AG10803 (cell line): ENCODE measurements at regions not wholly inside any gene's neighbourhood (a gene's known extent, or its start where the extent isn't known, plus 50 kb on each side); places are given as distances from the start of the nearest gene placed in this dataset.
"Not testable (repeated sequence)": the region's sequence is repeated elsewhere in the genome, so short reads cannot be mapped to it uniquely, and the experiment has no call there.

Source experiments
- DNase-seq: peaks from one replicate; pipeline ENCODE4 v3.0.0; 2010; ENCODE audit warnings: low read depth
- H3K4me3 ChIP-seq: 2 replicates; pipeline ENCODE4 v1.5.1; 2011; ENCODE audit warnings: mild to moderate bottlenecking, low read length, control low read depth
- TF ChIP-seq, protein P1 (sequence below): conservative IDR thresholded peaks from 2 replicates; pipeline ENCODE4 v1.5.1; 2011; ENCODE audit warnings: mild to moderate bottlenecking, low read length, control low read depth, inconsistent platforms

GRCh38 chr21:20023193-20023592 is 975.0 kb upstream of the NCAM2 start:
- DNase-seq, result no peak
- TF ChIP-seq, protein P1, sequence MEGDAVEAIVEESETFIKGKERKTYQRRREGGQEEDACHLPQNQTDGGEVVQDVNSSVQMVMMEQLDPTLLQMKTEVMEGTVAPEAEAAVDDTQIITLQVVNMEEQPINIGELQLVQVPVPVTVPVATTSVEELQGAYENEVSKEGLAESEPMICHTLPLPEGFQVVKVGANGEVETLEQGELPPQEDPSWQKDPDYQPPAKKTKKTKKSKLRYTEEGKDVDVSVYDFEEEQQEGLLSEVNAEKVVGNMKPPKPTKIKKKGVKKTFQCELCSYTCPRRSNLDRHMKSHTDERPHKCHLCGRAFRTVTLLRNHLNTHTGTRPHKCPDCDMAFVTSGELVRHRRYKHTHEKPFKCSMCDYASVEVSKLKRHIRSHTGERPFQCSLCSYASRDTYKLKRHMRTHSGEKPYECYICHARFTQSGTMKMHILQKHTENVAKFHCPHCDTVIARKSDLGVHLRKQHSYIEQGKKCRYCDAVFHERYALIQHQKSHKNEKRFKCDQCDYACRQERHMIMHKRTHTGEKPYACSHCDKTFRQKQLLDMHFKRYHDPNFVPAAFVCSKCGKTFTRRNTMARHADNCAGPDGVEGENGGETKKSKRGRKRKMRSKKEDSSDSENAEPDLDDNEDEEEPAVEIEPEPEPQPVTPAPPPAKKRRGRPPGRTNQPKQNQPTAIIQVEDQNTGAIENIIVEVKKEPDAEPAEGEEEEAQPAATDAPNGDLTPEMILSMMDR, result no peak
- H3K4me3 ChIP-seq, result no peak overlapping the region

DNA sequence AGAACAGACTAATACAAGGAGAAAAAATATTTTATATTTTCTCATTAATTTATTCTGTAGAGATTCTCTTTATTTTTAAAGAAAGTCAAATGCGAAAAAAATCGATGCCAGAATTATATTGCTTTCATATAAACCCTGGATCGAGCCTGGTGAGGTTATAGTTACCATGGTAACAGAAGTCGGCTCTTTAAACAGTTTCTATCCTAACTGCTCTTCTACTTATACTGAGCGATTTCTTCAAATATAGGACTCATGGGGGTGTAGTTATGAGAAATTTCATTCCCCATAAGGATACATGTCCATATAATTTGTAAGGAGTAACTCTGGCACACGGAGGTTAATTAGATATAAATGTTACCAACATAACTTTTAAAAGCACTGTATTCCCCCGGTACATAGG is 973.5 kb upstream of the NCAM2 start:
- DNase-seq, result no peak
- TF ChIP-seq, protein P1, result no peak
- no peak overlapping the region for H3K4me3 ChIP-seq

DNA sequence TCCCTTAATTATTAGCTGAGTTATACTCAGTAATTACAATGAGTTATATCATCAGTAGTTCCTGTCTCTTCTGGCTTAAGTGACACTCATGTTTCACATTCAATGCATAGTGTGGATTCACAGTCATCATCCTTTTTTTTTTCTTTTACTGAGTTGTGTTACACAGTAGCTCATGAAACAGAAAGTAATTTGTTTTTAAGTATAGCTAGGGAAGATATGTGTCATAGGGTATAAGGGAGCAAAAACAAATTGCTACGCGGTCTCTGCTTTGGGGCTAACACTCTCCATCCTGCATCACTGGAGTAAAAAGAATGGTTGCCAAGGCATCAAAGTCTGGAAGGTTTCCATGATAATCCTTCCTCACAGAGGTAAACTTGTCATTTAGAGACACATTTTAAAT is 971.7 kb upstream of the NCAM2 start:
- no peak overlapping the region for H3K4me3 ChIP-seq
- DNase-seq, result no peak
- TF ChIP-seq, protein P1, result no peak

GRCh38 chr21:20030390-20030789 is 967.8 kb upstream of the NCAM2 start:
- H3K4me3 ChIP-seq, result no peak overlapping the region
- no peak for DNase-seq
- TF ChIP-seq, protein P1, result no peak

DNA sequence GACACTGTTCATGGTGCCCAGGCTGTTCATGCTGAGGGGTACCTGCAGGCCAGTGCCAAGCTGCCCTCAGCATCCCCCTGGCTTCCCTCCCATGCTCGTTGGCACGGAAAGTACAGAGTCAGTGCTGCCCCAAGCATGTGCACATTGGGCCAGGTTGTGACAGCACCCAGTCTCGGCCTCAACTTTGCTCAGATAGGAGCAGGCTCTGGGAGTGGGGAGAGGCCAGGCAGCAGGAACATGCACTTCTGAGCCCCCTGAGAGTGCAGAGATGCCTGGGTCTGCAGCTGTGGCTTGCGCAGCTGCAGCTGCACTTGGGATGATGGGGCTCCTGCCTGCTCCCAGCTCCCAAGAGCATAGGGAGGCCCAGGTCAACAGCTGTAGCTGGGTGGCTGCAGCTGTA is 966.4 kb upstream of the NCAM2 start:
- no peak for DNase-seq
- H3K4me3 ChIP-seq, result no peak overlapping the region
- TF ChIP-seq, protein P1, result no peak

- TF ChIP-seq, protein P1, result no peak
- no peak for DNase-seq
- H3K4me3 ChIP-seq, result no peak overlapping the region
Measured at GRCh38 chr21:20040768-20041167, 957.4 kb upstream of the NCAM2 start.

- H3K4me3 ChIP-seq, result no peak overlapping the region
- TF ChIP-seq, protein P1, result no peak
- DNase-seq, result no peak
Measured at GRCh38 chr21:20045197-20045596, 953.0 kb upstream of the NCAM2 start.

GRCh38 chr21:20048130-20048837 is 949.9 kb upstream of the NCAM2 start:
- not testable (repeated sequence) for DNase-seq, H3K4me3 ChIP-seq
